ENCODE measurements at regions not wholly inside any gene's neighbourhood (a gene's known extent, or its start where the extent isn't known, plus 50 kb on each side); places are given as distances from the start of the nearest gene placed in this dataset.

DNA sequence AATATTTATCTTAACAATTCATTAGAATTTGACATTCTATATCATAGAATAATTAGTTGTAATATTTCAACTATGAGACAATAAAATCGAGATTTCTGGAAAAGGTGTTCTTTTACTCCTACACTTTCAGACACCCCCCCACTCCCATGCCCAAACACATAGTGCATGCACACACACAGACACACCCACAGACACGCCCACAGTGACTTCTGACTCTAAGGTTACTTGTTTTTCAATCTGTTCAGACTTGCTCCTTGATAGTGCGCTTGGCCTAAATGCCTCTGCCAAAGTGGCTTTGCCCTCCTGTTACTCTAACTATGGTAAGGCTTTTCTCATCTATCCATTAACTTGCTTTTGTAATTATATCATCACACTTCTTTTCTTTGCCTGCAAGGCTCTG lies 144.0 kb upstream of the PPP1R3A start:
- TF ChIP-seq, protein P1, sequence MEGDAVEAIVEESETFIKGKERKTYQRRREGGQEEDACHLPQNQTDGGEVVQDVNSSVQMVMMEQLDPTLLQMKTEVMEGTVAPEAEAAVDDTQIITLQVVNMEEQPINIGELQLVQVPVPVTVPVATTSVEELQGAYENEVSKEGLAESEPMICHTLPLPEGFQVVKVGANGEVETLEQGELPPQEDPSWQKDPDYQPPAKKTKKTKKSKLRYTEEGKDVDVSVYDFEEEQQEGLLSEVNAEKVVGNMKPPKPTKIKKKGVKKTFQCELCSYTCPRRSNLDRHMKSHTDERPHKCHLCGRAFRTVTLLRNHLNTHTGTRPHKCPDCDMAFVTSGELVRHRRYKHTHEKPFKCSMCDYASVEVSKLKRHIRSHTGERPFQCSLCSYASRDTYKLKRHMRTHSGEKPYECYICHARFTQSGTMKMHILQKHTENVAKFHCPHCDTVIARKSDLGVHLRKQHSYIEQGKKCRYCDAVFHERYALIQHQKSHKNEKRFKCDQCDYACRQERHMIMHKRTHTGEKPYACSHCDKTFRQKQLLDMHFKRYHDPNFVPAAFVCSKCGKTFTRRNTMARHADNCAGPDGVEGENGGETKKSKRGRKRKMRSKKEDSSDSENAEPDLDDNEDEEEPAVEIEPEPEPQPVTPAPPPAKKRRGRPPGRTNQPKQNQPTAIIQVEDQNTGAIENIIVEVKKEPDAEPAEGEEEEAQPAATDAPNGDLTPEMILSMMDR (IDR thresholded peaks at IDR 0.05; ENCODE audit: low read depth, low read length, missing input control): no peak
- TF ChIP-seq TAF1 (conservative IDR thresholded peaks at IDR 0.05) (no peak), FOXA1 (IDR thresholded peaks at IDR 0.05) (no peak), EGR1 (IDR thresholded peaks at IDR 0.05; ENCODE audit: low read depth in 2 of 2) (no peak), JUND (IDR thresholded peaks at IDR 0.05) (no peak), GABPA (IDR thresholded peaks at IDR 0.05 in 1 of 2, conservative IDR thresholded peaks at IDR 0.05 in 1 of 2) (no peak), RAD21 (IDR thresholded peaks at IDR 0.05) (no peak), RXRA (IDR thresholded peaks at IDR 0.05) (no peak), HNF4A (conservative IDR thresholded peaks at IDR 0.05) (no peak)
- TF ChIP-seq, protein P2, sequence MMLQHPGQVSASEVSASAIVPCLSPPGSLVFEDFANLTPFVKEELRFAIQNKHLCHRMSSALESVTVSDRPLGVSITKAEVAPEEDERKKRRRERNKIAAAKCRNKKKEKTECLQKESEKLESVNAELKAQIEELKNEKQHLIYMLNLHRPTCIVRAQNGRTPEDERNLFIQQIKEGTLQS (IDR thresholded peaks at IDR 0.05): no peak
- TF ChIP-seq, protein P3, sequence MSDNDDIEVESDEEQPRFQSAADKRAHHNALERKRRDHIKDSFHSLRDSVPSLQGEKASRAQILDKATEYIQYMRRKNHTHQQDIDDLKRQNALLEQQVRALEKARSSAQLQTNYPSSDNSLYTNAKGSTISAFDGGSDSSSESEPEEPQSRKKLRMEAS (IDR thresholded peaks at IDR 0.05): no peak
- TF ChIP-seq, protein P4, sequence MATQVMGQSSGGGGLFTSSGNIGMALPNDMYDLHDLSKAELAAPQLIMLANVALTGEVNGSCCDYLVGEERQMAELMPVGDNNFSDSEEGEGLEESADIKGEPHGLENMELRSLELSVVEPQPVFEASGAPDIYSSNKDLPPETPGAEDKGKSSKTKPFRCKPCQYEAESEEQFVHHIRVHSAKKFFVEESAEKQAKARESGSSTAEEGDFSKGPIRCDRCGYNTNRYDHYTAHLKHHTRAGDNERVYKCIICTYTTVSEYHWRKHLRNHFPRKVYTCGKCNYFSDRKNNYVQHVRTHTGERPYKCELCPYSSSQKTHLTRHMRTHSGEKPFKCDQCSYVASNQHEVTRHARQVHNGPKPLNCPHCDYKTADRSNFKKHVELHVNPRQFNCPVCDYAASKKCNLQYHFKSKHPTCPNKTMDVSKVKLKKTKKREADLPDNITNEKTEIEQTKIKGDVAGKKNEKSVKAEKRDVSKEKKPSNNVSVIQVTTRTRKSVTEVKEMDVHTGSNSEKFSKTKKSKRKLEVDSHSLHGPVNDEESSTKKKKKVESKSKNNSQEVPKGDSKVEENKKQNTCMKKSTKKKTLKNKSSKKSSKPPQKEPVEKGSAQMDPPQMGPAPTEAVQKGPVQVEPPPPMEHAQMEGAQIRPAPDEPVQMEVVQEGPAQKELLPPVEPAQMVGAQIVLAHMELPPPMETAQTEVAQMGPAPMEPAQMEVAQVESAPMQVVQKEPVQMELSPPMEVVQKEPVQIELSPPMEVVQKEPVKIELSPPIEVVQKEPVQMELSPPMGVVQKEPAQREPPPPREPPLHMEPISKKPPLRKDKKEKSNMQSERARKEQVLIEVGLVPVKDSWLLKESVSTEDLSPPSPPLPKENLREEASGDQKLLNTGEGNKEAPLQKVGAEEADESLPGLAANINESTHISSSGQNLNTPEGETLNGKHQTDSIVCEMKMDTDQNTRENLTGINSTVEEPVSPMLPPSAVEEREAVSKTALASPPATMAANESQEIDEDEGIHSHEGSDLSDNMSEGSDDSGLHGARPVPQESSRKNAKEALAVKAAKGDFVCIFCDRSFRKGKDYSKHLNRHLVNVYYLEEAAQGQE (IDR thresholded peaks at IDR 0.05): no peak

Data from liver (tissue), 3 donors.